ENCODE measurements at regions not wholly inside any gene's neighbourhood (a gene's known extent, or its start where the extent isn't known, plus 50 kb on each side); places are given as distances from the start of the nearest gene placed in this dataset.

- no peak for TF ChIP-seq MYC (IDR thresholded peaks at IDR 0.05; ENCODE audit: borderline replicate concordance, low read length)
- TF ChIP-seq CTCF (IDR thresholded peaks at IDR 0.05), result no peak
Observed at GRCh38 chr2:20539133-20539719, 92.4 kb downstream of the RHOB start.

Measured in A549 (cell line).